H1 (cell line): ENCODE measurements at regions not wholly inside any gene's neighbourhood (a gene's known extent, or its start where the extent isn't known, plus 50 kb on each side); places are given as distances from the start of the nearest gene placed in this dataset.

Experiments used
- CTCF ChIA-PET: fragments of 300-600 bp; sonication (Branson Sonifier 250); formaldehyde crosslinking; loops from one replicate; lab custom pipeline; 2021; ENCODE audit not compliant: partially characterized antibody; lab: Charles Lee
- POLR2A ChIA-PET: fragments of 300-600 bp; sonication (Branson Sonifier 250); formaldehyde crosslinking; loops from one replicate; lab custom pipeline; 2021; ENCODE audit warnings: inconsistent platforms; ENCODE audit not compliant: partially characterized antibody; lab: Charles Lee
- DNase-seq, 2 experiments: peaks; one replicate each; pipeline versions ENCODE4 v3.0.0 to v3.0.0-alpha.2; 2010 to 2022; ENCODE audit warnings: low spot score in 2 of 2, low read depth in 1 of 2, mixed read lengths in 1 of 2
- FAIRE-seq: peaks from 2 replicates; lab custom pipeline; 2011; peaks lifted over from hg19 to GRCh38; lab: Jason Lieb, UNC
- H2AFZ ChIP-seq: 2 replicates; pipeline ENCODE4 v1.8.1; 2012; ENCODE audit warnings: low read length, inconsistent platforms
- H2AK5ac ChIP-seq: 2 replicates; pipeline ENCODE4 v1.6.1; 2013; ENCODE audit warnings: low read depth, low read length
- H2BK120ac ChIP-seq: replicated peaks from 2 replicates; pipeline ENCODE3; 2013; ENCODE audit warnings: low read depth, low read length, inconsistent platforms
- H2BK12ac ChIP-seq: 2 replicates; pipeline ENCODE4 v1.6.1; 2013; ENCODE audit warnings: low read depth, low read length
- H2BK15ac ChIP-seq: 2 replicates; pipeline ENCODE4 v1.6.1; 2013; ENCODE audit warnings: low read length
- H2BK20ac ChIP-seq: 2 replicates; pipeline ENCODE4 v1.6.1; 2013; ENCODE audit warnings: low read length
- H2BK5ac ChIP-seq: 2 replicates; pipeline ENCODE4 v1.6.1; 2013; ENCODE audit warnings: low read depth, low read length
- H3K14ac ChIP-seq: 2 replicates; pipeline ENCODE4 v1.6.1; 2013; ENCODE audit warnings: inconsistent platforms; ENCODE audit not compliant: insufficient read length
- H3K18ac ChIP-seq: 2 replicates; pipeline ENCODE4 v1.6.1; 2013; ENCODE audit warnings: low read length; ENCODE audit errors: extremely low read depth
- H3K23ac ChIP-seq: 2 replicates; pipeline ENCODE4 v1.6.1; 2013; ENCODE audit warnings: inconsistent platforms; ENCODE audit not compliant: insufficient read length
- H3K23me2 ChIP-seq: 2 replicates; pipeline ENCODE4 v1.6.1; 2013; ENCODE audit warnings: low read depth, low read length
- H3K27ac ChIP-seq: 2 replicates; pipeline ENCODE4 v1.6.1; 2011; ENCODE audit warnings: low read depth, low read length, inconsistent platforms
- H3K27me3 ChIP-seq, 4 experiments: replicated peaks in 1 of 4; 1 replicate in 1 of 4; 2 replicates in 3 of 4; pipeline versions ENCODE4 v1.6.1 to v1.8.1; 2011 to 2013; ENCODE audit warnings: low read length in 3 of 4, mild to moderate bottlenecking in 3 of 4, inconsistent platforms in 2 of 4, mixed read lengths in 2 of 4, moderate library complexity in 1 of 4; ENCODE audit not compliant: control insufficient read depth in 3 of 4, insufficient read depth in 3 of 4; ENCODE audit errors: extremely low read depth in 1 of 4
- H3K36me3 ChIP-seq, 4 experiments: 2 replicates each; pipeline versions ENCODE4 v1.6.1 to v1.8.1; 2011 to 2013; ENCODE audit warnings: mild to moderate bottlenecking in 4 of 4, low read length in 3 of 4, moderate library complexity in 2 of 4, control low read depth in 1 of 4, inconsistent platforms in 1 of 4; ENCODE audit not compliant: insufficient read depth in 4 of 4, control insufficient read depth in 2 of 4
- H3K4ac ChIP-seq: replicated peaks from 2 replicates; pipeline ENCODE3; 2013; ENCODE audit warnings: low read length, low read depth, mixed read lengths, inconsistent platforms; ENCODE audit not compliant: insufficient read length
- H3K4me1 ChIP-seq, 4 experiments: replicated peaks in 1 of 4; 1 replicate in 1 of 4; 2 replicates in 3 of 4; pipeline versions ENCODE4 v1.6.1 to v1.8.1; 2011 to 2013; ENCODE audit warnings: low read length in 3 of 4, inconsistent platforms in 2 of 4, mixed read lengths in 1 of 4; ENCODE audit not compliant: insufficient read depth in 4 of 4, control insufficient read depth in 3 of 4
- H3K4me2 ChIP-seq, 2 experiments: 2 replicates each; pipeline versions ENCODE4 v1.6.1 to v1.8.1; 2011 to 2013; ENCODE audit warnings: low read depth in 2 of 2, low read length in 2 of 2, control low read depth in 1 of 2, inconsistent platforms in 1 of 2, mild to moderate bottlenecking in 1 of 2; ENCODE audit not compliant: insufficient read depth in 1 of 2
- H3K4me3 ChIP-seq, 4 experiments: fragments of 200-600, 300-600 bp in 1 of 4; sonication (generic), shearing (Covaris generic), sonication (Bioruptor Twin) in 1 of 4; 2 replicates each; pipeline versions ENCODE4 v1.5.1 to v1.8.1; 2011 to 2016; ENCODE audit warnings: low read length in 4 of 4, low read depth in 3 of 4, control low read depth in 2 of 4, inconsistent platforms in 2 of 4, mild to moderate bottlenecking in 2 of 4, mixed read lengths in 1 of 4, moderate library complexity in 1 of 4; ENCODE audit not compliant: insufficient read depth in 2 of 4; ENCODE audit errors: extremely low read depth in 1 of 4
- H3K56ac ChIP-seq: replicated peaks from 2 replicates; pipeline ENCODE3; 2013; ENCODE audit warnings: low read depth, mild to moderate bottlenecking, mixed read lengths, low read length, inconsistent platforms; ENCODE audit not compliant: insufficient read length
- H3K79me1 ChIP-seq: 2 replicates; pipeline ENCODE4 v1.6.1; 2013; ENCODE audit warnings: low read depth, low read length, control low read depth
- H3K79me2 ChIP-seq, 2 experiments: 2 replicates each; pipeline versions ENCODE4 v1.6.1 to v1.8.1; 2012 to 2013; ENCODE audit warnings: low read length in 2 of 2, mild to moderate bottlenecking in 2 of 2, inconsistent platforms in 1 of 2; ENCODE audit not compliant: insufficient read depth in 2 of 2, control insufficient read depth in 1 of 2
- H3K9ac ChIP-seq, 4 experiments: replicated peaks in 1 of 4; 1 replicate in 1 of 4; 2 replicates in 3 of 4; pipeline versions ENCODE4 v1.6.1 to v1.8.1; 2011 to 2013; ENCODE audit warnings: low read depth in 3 of 4, low read length in 3 of 4, control low read depth in 2 of 4, mild to moderate bottlenecking in 2 of 4, moderate library complexity in 2 of 4, inconsistent platforms in 1 of 4; ENCODE audit errors: extremely low read depth in 1 of 4
- H3K9me3 ChIP-seq, 2 experiments: 2 replicates each; pipeline versions ENCODE4 v1.6.1 to v1.8.1; 2012 to 2013; ENCODE audit warnings: mild to moderate bottlenecking in 2 of 2, moderate library complexity in 2 of 2, control low read depth in 1 of 2, inconsistent platforms in 1 of 2, low read depth in 1 of 2, low read length in 1 of 2, mixed read lengths in 1 of 2; ENCODE audit not compliant: insufficient read depth in 2 of 2
- H4K20me1 ChIP-seq, 2 experiments: replicated peaks in 1 of 2; 2 replicates each; pipeline versions ENCODE3 to v1.8.1; 2011 to 2013; ENCODE audit warnings: inconsistent platforms in 2 of 2, low read length in 2 of 2, mild to moderate bottlenecking in 1 of 2; ENCODE audit not compliant: insufficient read depth in 2 of 2, control insufficient read depth in 1 of 2
- H4K5ac ChIP-seq: 2 replicates; pipeline ENCODE4 v1.6.1; 2013; ENCODE audit warnings: low read length, low read depth, mixed read lengths, inconsistent platforms; ENCODE audit not compliant: insufficient read length
- H4K8ac ChIP-seq: 2 replicates; pipeline ENCODE4 v1.8.0; 2013; ENCODE audit warnings: mild to moderate bottlenecking, moderate library complexity, low read length, inconsistent platforms; ENCODE audit not compliant: insufficient read depth; ENCODE audit errors: extremely low read depth
- H4K91ac ChIP-seq: replicated peaks from 2 replicates; pipeline ENCODE3; 2013; ENCODE audit warnings: low read length, mixed read lengths, inconsistent platforms; ENCODE audit not compliant: insufficient read length
- POU5F1 ChIP-seq: IDR thresholded peaks from 2 replicates; pipeline ENCODE4 v1.6.1; 2011; ENCODE audit warnings: low read depth, mild to moderate bottlenecking, low read length, moderate library complexity

DNA sequence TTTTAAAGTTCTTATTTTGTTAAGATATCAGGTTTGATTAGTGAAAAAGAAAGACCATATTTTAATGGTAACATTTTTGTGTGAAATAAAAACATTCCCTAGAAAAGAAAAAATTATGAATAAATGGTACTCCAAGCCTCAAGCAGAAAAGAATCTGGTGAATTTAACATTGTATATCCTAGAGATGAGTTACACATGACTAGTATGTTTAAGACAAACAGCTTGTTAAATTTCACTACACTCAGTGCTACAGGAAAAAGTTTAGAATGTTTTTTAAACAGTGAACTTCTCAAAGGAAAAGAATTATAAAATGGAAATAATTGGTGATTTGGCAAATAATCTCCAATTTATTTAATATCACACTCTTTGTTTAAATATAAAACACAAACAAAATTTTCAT, 222.7 kb upstream of the MCHR2 start:
- Histone ChIP-seq H4K8ac (no peak overlapping the region), H3K18ac (no peak overlapping the region), H3K23me2 (no peaks in the 10 kb centered on the region), H3K14ac (no peak overlapping the region), H3K27ac (no peak overlapping the region), H3K4me2 (no peak overlapping the region), H3K9ac (no peak overlapping the region), H2AK5ac (no peak overlapping the region), H2BK15ac (no peak overlapping the region), H4K20me1 (no peaks in the 10 kb centered on the region), H2BK20ac (no peak overlapping the region), H3K56ac (no peak overlapping the region), H3K36me3 (no peaks in the 10 kb centered on the region), H4K91ac (no peak overlapping the region), H3K23ac (no peak overlapping the region), H2BK12ac (no peak overlapping the region), H3K27me3 (peaks cover 0 to 2% (median 0%) of the 10 kb centered on the region in 4 experiments; a peak in 1 of 7 replicates), H3K4ac (no peak overlapping the region), H3K9me3 (no peaks in the 10 kb centered on the region), H2BK120ac (no peak overlapping the region), H4K5ac (no peak overlapping the region), H3K4me1 (no peaks in the 10 kb centered on the region), H2AFZ (no peak overlapping the region), H2BK5ac (no peak overlapping the region), H3K79me2 (no peaks in the 10 kb centered on the region), H3K79me1 (no peaks in the 10 kb centered on the region), H3K4me3 (no peak overlapping the region)
- FAIRE-seq (no peak), DNase-seq (no peak)
- TF ChIP-seq POU5F1 = no peak
- ChIA-PET POLR2A (no interaction called here), CTCF (no interaction called here)
